SK-N-SH treated with all-trans-retinoic acid at 6 μM for 48 hours (cell line): ENCODE measurements at regions not wholly inside any gene's neighbourhood (a gene's known extent, or its start where the extent isn't known, plus 50 kb on each side); places are given as distances from the start of the nearest gene placed in this dataset.

ENCODE experiments used
- BACH2 ChIP-seq: fragments of 250-450 bp; sonication (Bioruptor Pico); IDR thresholded peaks from 2 replicates; pipeline ENCODE4 v1.9.0; 2021; ENCODE audit warnings: mild to moderate bottlenecking, borderline replicate concordance
- CREB5 ChIP-seq: fragments of 250-450 bp; sonication (Bioruptor Pico); IDR thresholded peaks from 2 replicates; pipeline ENCODE4 v1.5.1; 2020; ENCODE audit warnings: low read depth, mild to moderate bottlenecking, moderate library complexity
- CSDC2 ChIP-seq: fragments of 250-450 bp; sonication (Bioruptor Pico); IDR thresholded peaks from 2 replicates; pipeline ENCODE4 v1.5.0; 2020; ENCODE audit warnings: mild to moderate bottlenecking, moderate library complexity
- ESRRG ChIP-seq: fragments of 250-450 bp; sonication (Bioruptor Pico); IDR thresholded peaks from 2 replicates; pipeline ENCODE4 v1.6.1; 2021; ENCODE audit warnings: mild to moderate bottlenecking
- ISL1 ChIP-seq: fragments of 250-450 bp; sonication (Bioruptor Pico); IDR thresholded peaks from 2 replicates; pipeline ENCODE4 v2.1.2; 2022; ENCODE audit warnings: mild to moderate bottlenecking, moderate library complexity
- OSR1 ChIP-seq: fragments of 250-450 bp; sonication (Bioruptor Pico); IDR thresholded peaks from 2 replicates; pipeline ENCODE4 v1.8.0; 2022; ENCODE audit warnings: moderate library complexity, mild to moderate bottlenecking, inconsistent platforms
- POU6F1 ChIP-seq: fragments of 250-450 bp; sonication (Bioruptor Pico); IDR thresholded peaks from 2 replicates; pipeline ENCODE4 v1.8.0; 2021; ENCODE audit warnings: low read depth, mild to moderate bottlenecking, moderate library complexity, borderline replicate concordance
- RARB ChIP-seq: fragments of 250-450 bp; sonication (Bioruptor Pico); IDR thresholded peaks from 2 replicates; pipeline ENCODE4 v1.8.0; 2021; ENCODE audit warnings: mild to moderate bottlenecking, moderate library complexity
- TSHZ2 ChIP-seq: fragments of 250-450 bp; sonication (Bioruptor Pico); IDR thresholded peaks from 2 replicates; pipeline ENCODE4 v1.5.0; 2020; ENCODE audit warnings: mild to moderate bottlenecking, moderate library complexity
- ZFP30 ChIP-seq: fragments of 450-650 bp; formaldehyde crosslinking; IDR thresholded peaks from 2 replicates; pipeline ENCODE4 v1.5.0; 2022; ENCODE audit warnings: mild to moderate bottlenecking, moderate library complexity
- ZNF8 ChIP-seq: fragments of 450-650 bp; formaldehyde crosslinking; IDR thresholded peaks from 2 replicates; pipeline ENCODE4 v1.5.0; 2020; ENCODE audit warnings: mild to moderate bottlenecking, moderate library complexity

GRCh38 chr19:30074741-30075715 lies 133.0 kb downstream of the URI1 start:
- TF ChIP-seq OSR1 (CRISPR knock-in tag), result no peak
- TF ChIP-seq ISL1 (CRISPR knock-in tag), result no peak
- no peak for TF ChIP-seq ZNF8 (CRISPR knock-in tag)
- no peak for TF ChIP-seq POU6F1 (CRISPR knock-in tag)
- TF ChIP-seq CREB5 (CRISPR knock-in tag), result no peak
- no peak for TF ChIP-seq CSDC2 (CRISPR knock-in tag)
- no peak for TF ChIP-seq BACH2 (CRISPR knock-in tag)
- TF ChIP-seq RARB (CRISPR knock-in tag), result no peak
- TF ChIP-seq TSHZ2 (CRISPR knock-in tag), result no peak
- TF ChIP-seq ZFP30, result no peak
- TF ChIP-seq ESRRG (CRISPR knock-in tag), result no peak
